Stimulated activated CD4-positive, alpha-beta T cell treated with anti-CD3 and anti-CD28 coated beads, Interleukin-1b, Interleukin-23, amount 100 ng/mL, for 4 hours (primary cell): ENCODE measurements at regions not wholly inside any gene's neighbourhood (a gene's known extent, or its start where the extent isn't known, plus 50 kb on each side); places are given as distances from the start of the nearest gene placed in this dataset.

Experiments
- DNase-seq, 2 donors: peaks; one replicate each; pipeline ENCODE4 v3.0.0-alpha.2; 2020; ENCODE audit warnings: low read depth in 2 of 2

DNA sequence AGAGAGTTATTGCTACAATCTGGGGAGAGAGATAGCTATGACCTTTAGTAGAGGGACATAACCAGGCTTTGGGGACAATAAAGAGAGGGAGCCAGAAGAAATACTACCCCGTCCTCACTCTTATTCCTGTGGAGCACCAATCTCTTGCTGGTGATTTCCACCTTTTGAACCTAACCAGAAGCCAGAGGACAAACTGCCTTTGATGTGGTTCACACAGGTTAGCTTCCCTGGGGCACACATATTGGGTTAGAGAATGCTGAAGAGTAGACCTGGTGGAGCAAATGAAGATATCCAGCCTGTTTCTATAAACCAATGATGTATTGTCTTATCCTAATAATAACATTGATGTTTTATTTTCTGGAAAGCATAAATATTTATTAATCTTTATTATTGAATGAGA, 399.3 kb downstream of the HTR7 start:
- DNase-seq, result no peak

DNA sequence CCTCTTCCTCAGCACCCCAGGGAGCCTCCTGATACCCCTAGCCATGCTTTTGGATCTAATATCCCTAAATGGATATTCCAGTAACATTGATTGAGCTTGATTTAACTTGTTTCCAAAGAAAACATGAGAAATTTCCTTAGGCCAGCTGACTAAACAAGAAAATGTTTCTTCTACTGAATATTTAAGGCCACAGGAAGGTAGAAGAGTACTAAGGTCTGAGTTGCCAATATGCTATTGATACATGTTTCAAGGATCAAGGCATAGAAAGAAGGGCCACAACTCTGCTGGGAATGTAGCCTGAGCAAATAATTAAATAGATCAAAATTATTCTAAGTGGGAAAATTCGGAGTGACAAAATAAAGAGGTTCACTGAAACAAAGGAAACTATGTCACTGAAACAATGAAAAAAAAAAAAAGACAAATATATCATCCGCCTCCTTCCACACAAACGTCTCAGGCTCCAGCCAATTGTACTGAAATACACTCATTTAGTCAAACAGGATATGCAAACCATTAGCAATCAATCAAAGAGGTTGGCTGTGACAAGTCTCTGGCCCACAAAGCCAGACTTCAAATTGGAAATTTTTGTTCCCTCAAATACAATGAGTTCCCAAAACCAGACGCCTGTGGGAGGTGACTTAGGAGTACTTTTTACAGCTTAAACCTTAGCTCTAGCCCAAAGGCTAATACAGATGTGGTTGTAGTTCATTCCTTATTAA, 396.2 kb downstream of the HTR7 start:
- DNase-seq, result no peak

DNA sequence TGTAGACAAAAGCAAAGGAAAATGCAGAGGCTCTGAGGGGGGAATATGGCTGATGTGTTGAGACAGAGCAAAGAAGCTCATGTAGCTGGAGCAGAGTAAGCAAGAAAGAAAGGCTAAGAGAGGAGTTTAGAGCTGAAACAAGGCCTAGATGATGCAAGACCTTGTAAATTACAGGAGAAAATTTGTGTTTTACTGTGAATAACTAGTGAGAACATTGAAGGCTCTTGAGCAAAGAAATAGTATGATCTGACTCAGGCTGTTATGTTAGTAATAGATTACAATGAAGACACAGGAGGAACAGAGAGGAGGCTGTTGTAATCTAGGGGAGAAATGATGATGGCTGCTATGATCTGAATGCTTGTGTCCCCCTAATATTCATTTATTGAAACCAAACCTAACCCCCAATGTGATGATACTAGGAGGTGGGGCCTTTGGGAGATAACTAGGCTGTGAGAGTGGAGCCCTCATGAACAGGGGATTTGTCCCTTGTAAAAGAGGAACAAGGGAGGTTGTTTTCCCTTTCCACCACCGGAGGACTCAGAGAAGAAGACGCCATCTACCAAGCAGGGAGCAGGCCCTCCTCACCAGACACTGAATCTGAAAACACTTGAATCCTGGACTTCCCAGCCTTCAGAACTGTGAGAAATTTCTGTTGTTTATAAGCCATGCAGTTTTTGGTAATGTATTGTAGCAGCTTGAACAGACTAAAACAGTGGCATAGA, 394.9 kb downstream of the HTR7 start:
- DNase-seq, result no peak

DNA sequence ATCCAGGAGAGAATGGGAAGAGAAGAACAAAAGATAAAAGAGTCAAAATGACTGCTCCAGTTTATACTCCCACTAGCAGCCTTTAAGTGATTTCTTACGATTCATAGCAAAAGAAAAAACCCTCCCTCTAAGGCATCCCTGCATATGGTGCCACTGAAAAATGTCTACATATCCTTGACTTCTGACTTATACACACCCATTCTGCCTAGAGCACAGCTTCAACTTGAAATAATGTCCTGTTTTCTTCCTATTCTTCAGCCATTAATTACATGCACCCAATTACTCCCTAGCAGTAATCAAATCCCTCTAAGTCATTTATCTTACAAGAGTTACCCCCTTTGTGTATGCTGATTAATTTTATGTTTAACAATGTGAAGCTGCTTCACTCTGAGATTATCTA, 393.5 kb downstream of the HTR7 start:
- DNase-seq, result no peak

DNA sequence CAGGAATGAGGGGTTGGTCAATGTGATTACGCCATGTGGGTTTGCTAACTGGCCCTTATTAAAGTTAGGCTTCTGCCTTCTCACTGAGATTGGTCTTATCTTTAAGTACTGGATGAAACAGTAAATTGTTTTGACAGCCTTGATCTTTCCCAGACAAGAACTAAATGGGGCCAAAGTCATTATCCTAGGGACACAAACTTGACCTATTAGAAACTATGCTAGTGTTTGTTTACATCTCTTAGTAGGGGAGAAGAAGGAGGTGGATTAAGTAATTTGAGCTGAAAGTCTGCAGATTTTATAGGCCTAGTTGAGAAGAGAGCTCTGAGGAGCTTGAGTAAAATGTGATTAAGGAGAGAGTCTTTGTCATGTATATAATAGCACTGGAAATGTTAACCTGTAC, 386.9 kb downstream of the HTR7 start:
- DNase-seq, result no peak

DNA sequence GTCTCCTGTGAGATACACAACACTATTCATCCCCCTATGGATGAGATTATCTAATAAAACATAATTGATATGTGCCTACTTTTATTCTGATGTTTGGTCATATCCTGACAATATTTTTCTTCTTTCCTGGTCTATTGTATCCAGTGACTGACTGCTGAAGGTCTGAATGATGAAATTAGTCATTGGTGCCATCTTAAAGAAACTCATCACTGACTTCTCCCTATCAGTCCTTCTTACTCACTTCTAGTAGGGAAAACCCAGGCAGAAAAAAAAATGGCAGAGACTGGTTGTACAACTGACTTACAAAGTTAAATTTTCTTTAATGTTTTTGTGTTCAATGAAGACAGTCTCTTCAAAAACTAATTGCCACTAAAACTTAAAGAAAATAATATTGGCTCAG, 377.4 kb downstream of the HTR7 start:
- no peak for DNase-seq

DNA sequence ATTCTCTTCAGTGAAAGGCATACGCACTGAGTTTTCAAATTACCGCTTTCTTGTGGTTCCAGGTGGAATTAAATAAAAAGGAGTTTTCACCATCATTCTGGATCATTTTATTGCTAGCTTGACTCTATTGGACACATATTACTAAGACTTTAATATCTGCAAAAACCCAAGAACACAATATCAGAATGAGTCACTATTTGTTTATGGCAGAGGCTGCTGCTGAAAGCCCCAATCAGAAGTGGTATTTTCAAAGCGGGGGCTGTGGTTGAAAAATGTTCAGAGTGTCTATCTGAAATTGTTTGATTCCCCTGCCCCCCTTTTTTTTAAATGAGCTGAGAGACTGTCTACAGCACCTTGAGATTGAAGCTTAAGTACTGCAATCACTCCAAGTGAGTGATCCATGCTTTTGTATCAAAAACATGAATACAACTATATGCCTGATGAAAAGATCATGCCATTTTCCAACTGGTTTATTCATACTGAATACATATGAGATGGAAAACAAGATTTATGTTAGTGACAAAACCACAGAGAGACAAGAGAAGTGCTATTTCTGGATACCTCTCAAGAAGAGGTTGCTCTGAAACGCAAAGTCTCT, 376.4 kb downstream of the HTR7 start:
- DNase-seq, result no peak

DNA sequence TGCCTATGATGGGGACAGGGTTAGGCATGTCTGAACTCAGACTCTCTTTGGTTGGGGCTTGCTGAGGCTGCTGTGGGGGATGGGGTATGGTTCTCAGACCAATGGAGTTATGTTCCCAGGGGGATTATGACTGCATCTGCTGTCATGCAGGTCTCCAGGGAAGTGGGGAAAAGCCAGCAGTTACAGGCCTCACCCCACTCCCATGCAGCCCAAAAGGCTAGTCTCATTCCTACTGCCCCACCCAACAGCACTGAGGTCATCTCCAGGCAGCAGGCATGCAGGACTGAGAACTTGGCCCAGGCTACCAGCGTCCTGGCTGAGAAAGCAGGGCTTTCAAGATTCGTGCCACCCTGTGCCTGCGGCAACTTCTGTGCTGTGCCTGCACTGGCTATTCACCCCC, 373.3 kb downstream of the HTR7 start:
- no peak for DNase-seq

DNA sequence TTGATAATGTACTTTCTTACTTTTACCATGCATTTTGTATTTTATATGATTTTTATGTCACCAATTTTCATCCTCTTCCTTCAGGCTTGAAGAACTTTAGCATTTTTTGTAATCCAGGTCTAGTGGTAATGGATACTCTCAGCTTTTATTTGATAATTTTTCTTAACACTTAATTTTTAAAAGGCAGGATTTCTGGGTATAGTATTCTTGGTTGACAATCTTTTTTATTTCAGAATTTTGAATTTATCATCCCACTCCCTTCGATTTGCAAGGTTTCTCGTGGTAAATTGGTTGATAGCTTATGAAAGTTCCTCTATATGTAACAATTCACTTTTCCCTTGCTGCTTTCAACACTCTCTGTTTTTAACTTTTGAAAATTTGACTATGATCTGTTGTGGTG, 363.7 kb downstream of the HTR7 start:
- no peak for DNase-seq

DNA sequence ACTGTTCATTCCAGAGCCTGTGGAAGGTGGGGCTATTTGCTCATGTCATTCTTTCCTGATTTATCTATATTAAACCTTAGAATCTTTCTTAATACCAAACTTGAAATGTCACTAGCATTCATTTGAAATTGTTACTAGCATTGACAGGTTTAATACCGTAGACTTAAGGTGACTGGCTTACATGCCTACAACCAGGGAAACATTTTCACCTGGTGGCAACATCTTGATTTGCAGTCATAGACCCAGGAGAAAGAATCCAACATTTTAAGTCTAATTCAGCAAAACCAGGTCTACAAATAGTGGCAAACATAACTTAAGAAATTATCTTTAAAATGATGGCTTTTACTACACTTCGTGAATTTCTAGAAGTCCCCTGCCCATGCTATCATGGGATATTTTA, 353.7 kb downstream of the HTR7 start:
- no peak for DNase-seq

DNA sequence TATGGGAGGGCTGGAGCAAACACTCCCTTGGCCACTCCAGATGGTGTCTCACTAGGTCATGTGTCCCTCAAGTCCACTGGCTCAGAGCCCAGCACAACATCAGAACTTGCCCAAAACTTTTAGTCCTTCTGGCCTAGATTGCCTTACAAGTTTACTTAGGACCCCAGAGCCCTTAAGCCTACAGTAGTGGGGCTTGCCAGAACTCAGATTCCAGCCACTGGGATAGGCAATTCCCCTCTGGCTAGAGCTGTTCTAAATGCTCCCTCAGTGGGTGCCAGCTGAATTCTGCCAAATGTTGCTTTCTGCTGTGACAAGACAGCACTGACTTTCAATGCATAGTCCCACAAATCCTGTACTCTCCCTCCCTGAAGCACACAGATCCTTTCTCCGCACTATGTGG, 331.1 kb downstream of the HTR7 start:
- no peak for DNase-seq

DNA sequence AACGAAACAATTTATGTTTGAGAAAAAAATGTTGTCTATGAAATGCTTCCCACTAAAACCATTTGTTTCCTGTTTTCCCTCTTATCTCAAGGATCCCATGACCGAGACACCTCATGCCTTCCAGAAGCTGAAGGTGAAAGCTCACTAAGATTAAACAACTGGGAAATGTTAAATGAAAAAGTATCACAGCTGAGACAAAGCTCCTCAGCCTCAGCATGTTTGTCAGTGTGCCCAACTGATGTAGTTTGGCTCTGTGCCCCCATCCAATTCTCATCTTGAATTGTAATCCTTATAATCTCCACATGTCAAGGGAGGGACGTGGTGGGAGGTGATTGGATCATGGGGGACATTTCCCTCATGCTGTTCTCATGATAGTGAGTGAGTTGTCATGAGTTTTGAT, 327.3 kb downstream of the HTR7 start:
- no peak for DNase-seq

DNA sequence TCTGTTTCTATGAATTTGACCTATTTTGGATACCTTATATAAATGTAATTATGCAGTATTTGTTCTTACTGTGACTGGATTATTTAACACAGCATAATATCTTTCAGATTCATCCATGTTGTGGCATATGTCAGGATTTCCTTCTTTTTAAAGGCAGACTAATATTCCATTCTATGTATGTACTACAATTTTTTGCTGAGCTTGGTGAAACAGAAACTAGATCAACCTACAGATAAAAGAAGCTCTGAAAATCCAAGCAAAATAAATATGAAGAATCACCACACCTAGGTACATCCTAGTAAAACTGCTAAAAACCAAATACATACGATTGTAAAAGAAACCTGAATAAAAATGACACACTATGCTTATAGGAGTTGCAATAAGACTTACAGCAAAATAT, 300.5 kb downstream of the HTR7 start:
- no peak for DNase-seq

DNA sequence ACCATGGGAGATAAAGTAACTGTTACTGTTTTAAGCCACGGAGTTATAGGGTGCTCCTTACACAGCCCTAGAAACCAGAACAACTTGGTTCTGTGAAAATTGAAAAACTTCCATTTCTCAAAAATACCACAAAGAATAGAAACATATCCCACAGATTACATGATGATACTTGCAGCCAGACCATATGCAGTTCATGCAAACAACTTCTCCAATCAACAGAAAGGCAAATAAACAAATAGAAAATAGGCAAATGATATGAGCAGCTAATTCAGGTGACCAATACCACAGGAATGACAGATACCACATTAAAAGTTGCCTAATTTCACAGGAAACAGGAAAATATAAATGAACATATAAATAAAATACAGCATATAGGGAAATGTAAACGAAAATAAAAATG, 297.5 kb downstream of the HTR7 start:
- DNase-seq, result no peak

DNA sequence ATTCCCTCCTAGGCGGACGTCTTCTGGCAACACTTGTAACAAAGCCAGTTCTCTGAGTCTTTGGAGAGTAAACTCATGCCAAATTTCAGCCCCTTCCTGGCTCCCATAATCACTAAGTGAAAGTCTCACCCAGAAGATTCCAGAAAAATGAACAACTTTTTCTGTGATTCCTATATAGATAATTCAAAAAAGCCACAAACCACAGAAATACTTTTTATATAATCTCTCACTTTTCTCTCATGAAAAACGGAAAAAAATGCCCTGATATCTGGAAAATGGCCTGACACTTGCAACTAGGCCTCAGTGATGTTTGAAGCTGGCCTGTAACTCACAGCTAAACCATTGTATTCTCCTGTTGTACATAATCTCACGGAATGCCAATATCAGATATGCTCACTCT, 296.2 kb downstream of the HTR7 start:
- no peak for DNase-seq

DNA sequence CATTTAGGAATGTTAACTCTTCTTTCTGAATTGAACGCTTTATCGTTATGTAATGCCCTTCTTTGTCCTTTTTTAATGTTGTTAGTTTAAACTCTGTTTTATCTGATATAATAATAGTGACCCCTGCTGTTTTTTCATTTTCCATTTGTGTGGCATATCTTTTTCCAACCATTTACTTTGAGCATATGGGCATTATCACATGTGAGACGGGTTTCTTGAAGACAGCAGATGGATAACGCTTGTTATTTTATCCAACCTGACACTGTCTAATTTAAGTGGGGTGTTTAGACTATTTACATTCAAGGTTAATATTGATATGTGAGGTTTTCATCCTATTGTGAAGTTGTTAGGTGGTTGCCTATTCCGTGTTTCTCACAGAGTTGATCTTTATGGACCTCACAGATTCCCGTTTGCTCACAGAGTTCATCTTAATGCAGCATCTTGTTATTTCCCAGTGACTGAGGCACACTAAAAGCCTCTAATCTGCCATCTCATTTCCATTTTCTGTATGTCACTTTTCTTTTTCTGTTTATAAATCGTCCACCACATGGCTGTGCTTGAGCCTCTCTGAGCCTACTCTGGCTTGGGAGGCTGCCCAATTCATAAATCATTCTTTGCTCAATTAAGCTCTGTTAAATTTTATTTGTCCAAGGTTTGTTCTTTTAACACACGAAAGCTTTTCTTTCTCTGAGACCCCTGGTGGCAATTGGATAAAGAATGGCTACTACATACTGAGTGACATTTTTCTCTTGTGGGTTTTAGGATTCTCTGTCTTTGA, 286.2 kb downstream of the HTR7 start:
- no peak for DNase-seq

DNA sequence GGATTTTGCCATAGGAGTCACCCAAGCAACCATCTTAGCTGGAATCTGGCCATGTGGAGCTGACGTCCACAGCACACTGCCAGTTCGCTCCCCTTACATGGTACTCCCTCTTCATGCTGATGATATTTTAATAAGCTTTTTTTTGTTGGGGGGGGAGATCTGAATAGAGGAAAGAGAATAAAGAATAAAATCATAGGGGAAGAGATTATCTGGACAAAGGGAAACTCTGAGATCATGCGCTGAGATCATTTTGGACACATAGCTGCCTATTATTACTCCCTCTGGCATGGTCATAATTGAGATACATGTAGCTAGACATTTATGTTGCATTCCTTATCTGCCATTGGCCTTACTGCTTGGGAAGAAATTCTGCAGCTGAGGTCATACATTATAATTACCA, 282.7 kb downstream of the HTR7 start:
- DNase-seq, result no peak

DNA sequence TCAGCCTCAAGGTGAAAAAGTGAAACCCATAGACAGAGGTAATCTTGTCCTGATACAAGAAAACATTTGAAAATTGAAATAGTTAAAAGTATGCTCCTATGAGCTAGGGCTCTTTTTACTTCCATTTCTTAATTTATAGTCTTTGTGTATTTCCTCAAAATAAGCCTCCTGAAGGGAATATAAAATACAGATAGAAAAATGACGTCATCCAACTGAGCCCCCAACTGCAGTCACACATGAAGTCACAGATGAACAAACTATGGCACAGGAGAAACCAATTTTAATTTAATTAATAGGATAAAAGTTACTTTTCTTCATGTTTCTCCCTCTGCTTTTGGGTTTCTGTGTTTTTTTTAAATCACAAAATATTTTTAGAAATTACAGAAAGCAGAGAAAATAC, 280.3 kb downstream of the HTR7 start:
- DNase-seq, result no peak

DNA sequence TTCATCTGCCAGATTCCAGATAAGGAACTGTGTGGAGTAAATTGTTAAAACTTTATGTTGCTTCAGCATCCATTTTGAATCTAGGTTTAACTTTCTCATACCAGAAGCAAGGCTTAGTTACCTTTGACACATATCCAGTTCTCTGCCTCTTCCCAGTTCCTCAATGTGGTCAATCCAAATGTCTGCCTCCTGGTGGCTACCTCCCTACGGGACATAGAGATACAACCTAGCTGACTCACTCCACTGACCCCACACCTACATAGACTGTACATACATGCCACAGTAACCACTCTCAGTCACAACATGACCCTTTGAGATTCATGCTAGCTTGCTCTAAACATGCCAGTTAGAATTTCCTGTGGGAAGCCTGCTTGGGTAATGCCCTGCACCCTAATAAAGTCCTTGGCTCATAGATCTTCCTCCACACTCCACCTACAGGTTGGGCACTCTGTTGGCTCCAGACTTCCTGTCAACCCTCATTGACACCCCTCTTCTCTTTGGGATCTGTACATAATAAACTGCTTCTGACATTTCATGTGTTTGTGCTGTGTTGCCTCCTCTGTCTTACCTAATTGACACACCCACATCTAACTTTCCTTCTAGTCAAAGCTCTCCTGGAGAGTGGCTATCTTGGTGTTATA, 278.1 kb downstream of the HTR7 start:
- no peak for DNase-seq

DNA sequence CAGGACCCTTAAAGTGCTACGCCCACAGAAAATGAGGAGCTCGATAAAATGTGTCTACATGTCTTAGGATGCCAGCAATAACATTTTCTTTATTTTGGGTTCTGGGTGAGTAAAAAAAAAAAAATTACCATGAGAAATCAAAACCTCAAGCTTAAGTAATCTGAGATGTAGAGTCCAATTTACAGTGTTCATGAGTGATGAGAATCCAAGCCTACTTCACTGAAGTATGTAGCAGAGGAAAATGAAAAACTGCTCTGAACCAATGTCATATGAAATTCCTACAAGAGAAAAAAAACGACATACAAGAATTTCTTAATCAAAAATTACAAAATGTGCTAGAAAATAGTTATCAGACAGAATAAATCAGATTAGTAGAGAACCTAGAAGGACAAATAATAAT, 274.4 kb downstream of the HTR7 start:
- DNase-seq, result no peak

DNA sequence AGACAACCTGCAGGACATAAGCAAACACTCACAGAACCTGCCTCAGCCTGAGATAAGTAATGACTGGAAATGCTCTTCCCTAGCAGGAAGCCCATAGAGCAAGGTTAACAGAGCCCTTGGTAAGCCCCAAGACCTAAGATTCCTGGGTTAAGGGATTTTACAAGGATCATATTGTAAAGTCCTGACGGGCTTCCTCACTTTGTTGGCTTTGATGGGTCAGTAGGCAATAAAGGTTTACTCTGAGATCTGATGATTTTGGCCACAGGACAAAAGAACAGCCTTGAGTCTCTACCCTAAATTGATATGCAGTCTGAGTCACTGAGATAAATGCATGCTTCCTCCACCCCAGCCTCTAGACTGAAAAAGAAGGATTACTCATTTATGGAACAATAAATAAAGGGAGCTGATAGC, 270.8 kb downstream of the HTR7 start:
- no peak for DNase-seq

DNA sequence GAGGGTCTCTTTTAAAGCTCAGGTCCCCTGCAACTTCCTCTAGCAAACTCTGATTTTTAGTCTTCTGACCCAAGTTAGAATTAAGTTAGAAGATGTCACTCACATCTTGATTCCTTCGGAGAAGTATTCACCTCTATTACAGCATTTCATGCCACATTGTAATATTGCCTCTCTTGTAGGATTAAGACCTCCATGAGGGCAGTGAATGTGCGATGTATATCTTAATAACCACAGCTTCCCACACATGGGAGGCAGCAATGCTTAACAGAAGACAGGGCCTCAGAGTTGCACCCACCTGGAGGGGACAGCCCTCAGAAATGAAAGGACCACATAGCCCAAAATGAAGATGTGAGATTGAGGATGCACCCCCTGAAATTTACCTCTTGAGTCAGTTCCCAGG, 270.3 kb downstream of the HTR7 start:
- no peak for DNase-seq
